ENCODE measurements at regions not wholly inside any gene's neighbourhood (a gene's known extent, or its start where the extent isn't known, plus 50 kb on each side); places are given as distances from the start of the nearest gene placed in this dataset.

DNA sequence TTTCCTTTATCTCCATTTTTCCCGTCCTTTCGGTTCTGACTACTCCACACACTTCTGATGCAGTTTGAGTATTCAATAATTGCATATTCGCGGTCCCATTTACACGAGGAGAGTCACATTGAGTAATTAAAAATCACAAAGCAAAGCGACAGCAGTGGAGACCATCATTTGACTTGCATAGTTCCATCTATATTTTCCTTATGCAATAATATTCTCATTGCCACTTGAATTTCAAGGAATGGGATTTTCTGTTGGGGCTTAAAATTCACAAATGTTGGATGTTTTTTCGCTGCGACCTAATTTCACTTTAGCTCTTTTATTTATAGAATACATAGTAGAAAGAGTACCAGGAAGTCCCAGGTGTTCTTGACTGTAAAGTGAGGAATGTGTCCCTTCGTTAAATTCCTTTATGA, 186.8 kb downstream of the ZEB2 start:
- TF ChIP-seq, protein P1, sequence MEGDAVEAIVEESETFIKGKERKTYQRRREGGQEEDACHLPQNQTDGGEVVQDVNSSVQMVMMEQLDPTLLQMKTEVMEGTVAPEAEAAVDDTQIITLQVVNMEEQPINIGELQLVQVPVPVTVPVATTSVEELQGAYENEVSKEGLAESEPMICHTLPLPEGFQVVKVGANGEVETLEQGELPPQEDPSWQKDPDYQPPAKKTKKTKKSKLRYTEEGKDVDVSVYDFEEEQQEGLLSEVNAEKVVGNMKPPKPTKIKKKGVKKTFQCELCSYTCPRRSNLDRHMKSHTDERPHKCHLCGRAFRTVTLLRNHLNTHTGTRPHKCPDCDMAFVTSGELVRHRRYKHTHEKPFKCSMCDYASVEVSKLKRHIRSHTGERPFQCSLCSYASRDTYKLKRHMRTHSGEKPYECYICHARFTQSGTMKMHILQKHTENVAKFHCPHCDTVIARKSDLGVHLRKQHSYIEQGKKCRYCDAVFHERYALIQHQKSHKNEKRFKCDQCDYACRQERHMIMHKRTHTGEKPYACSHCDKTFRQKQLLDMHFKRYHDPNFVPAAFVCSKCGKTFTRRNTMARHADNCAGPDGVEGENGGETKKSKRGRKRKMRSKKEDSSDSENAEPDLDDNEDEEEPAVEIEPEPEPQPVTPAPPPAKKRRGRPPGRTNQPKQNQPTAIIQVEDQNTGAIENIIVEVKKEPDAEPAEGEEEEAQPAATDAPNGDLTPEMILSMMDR (IDR thresholded peaks at IDR 0.05; ENCODE audit: unreplicated experiment in 3 of 3): no peak
- Mint-ChIP-seq H3K4me3 (peak overlapping the region; percentile 86 to 89 (median 87)), H3K36me3 (ENCODE audit: low read depth) (peaks cover 4% of the 10 kb centered on the region), H3K9me3 (no peaks in the 10 kb centered on the region), H3K4me1 (peaks cover 17% of the 10 kb centered on the region), H3K27ac (peak overlapping the region; percentile 86 to 97 (median 92)), H3K27me3 (ENCODE audit: low read depth) (no peaks in the 10 kb centered on the region)

- peak overlapping the region; percentile 86 to 99 (median 92) for H3K27ac Mint-ChIP-seq
- peaks cover 18% of the 10 kb centered on the region for H3K4me1 Mint-ChIP-seq
- peaks cover under 1% of the 10 kb centered on the region for H3K9me3 Mint-ChIP-seq
- TF ChIP-seq, protein P1 (IDR thresholded peaks at IDR 0.05; ENCODE audit: unreplicated experiment in 3 of 3): no peak
- peak overlapping the region; percentile 86 to 89 (median 87) for H3K4me3 Mint-ChIP-seq
- no peaks in the 10 kb centered on the region for H3K27me3 Mint-ChIP-seq (ENCODE audit: low read depth)
- H3K36me3 Mint-ChIP-seq (ENCODE audit: low read depth): peaks cover 6% of the 10 kb centered on the region
These were observed 187.4 kb downstream of the ZEB2 start for GRCh38 chr2:144332356-144333142.

GRCh38 chr2:144331674-144332355, 188.1 kb downstream of the ZEB2 start:
- H3K9me3 Mint-ChIP-seq: peaks cover 4% of the 10 kb centered on the region
- H3K4me1 Mint-ChIP-seq: peaks cover 21% of the 10 kb centered on the region
- TF ChIP-seq, protein P1 (IDR thresholded peaks at IDR 0.05; ENCODE audit: unreplicated experiment in 3 of 3): peak in 1 of 3 experiments; percentile 16
- peak overlapping the region; percentile 90 to 99 (median 95) for H3K27ac Mint-ChIP-seq
- H3K36me3 Mint-ChIP-seq (ENCODE audit: low read depth): peaks cover 12% of the 10 kb centered on the region
- peak overlapping the region; percentile 86 to 98 (median 93) for H3K4me3 Mint-ChIP-seq
- no peaks in the 10 kb centered on the region for H3K27me3 Mint-ChIP-seq (ENCODE audit: low read depth)

DNA sequence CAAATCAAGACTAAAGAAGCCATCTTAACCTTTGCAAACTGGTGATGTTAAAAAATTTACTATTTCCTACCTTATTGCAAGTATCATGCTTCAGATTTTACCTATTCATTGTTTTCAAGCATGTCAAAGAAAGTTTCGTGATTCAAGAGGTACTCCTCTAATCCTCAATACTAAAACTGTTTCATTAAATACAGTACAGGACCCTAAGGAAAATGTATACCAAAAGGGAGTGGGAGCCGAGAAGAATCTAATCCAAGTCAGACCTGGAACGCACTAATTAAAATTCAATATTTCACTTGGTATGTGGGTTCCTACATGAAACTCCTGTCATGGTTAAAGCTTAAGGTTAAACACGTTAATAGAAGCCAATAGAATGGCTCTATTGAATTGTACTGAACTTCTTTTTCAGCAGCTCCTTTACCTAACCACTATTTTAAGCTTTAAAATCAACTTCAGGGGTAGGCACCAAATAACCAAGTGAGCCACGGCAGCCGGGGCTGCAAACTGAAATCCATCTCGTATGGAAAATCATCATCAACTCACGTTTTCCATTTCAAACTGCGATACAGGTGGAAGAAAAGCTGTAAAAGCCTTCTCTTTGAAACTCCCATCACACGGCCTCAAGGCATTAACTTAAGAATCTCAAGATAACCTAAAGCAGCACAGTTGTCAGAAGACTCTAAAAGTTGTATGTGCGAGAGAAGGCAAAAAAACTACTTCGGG, 188.8 kb downstream of the ZEB2 start:
- Mint-ChIP-seq H3K4me1 (peaks cover 25% of the 10 kb centered on the region), H3K4me3 (peak overlapping the region; percentile 86 to 98 (median 93)), H3K9me3 (peaks cover 4% of the 10 kb centered on the region), H3K27me3 (ENCODE audit: low read depth) (no peaks in the 10 kb centered on the region), H3K36me3 (ENCODE audit: low read depth) (peaks cover 16% of the 10 kb centered on the region), H3K27ac (peak overlapping the region; percentile 90 to 99 (median 95))
- TF ChIP-seq, protein P1 (IDR thresholded peaks at IDR 0.05; ENCODE audit: unreplicated experiment in 3 of 3): no peak

- H3K27ac Mint-ChIP-seq: peak overlapping the region in 1 of 3 experiments; percentile 43
- peaks cover 36% of the 10 kb centered on the region for H3K4me1 Mint-ChIP-seq
- TF ChIP-seq, protein P1 (IDR thresholded peaks at IDR 0.05; ENCODE audit: unreplicated experiment in 3 of 3): no peak
- peaks cover 16% of the 10 kb centered on the region for H3K36me3 Mint-ChIP-seq (ENCODE audit: low read depth)
- H3K9me3 Mint-ChIP-seq: peaks cover 4% of the 10 kb centered on the region
- H3K4me3 Mint-ChIP-seq: peak overlapping the region; percentile 16 to 62 (median 25)
- no peaks in the 10 kb centered on the region for H3K27me3 Mint-ChIP-seq (ENCODE audit: low read depth)
These were observed 190.4 kb downstream of the ZEB2 start for GRCh38 chr2:144329472-144329871.
